ENCODE measurements at regions not wholly inside any gene's neighbourhood (a gene's known extent, or its start where the extent isn't known, plus 50 kb on each side); places are given as distances from the start of the nearest gene placed in this dataset.

DNA sequence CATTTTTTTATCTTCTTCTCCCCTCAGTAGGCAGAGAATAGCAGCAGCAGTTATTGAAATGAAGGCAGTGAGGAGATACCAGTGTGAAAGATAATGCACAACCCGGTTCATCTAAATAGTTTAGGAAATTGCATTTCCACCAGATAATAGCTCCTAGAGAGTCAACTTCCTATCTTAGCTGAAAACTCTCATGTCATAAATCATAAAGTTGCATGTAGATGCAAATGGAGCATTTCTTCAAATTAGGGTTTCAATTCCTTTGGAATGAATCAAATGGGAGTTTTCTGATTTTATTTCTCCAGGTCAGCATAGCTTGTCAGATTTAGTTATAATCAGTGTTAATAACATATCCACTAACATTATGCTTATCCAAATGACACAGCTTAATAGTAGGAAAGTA lies 335.3 kb downstream of the CNTNAP4 start:
- Mint-ChIP-seq H3K4me3 (no peak overlapping the region), H3K36me3 (no peaks in the 10 kb centered on the region), H3K4me1 (no peaks in the 10 kb centered on the region), H3K27me3 (no peaks in the 10 kb centered on the region), H3K27ac (no peak overlapping the region), H3K9me3 (ENCODE audit: low read depth) (peaks cover 5% of the 10 kb centered on the region)
- DNase-seq (no peak), ATAC-seq (no peak)
- CTCF ChIA-PET = no interaction called here

GRCh38 chr16:76614269-76614668 lies 337.1 kb downstream of the CNTNAP4 start:
- DNase-seq (no peak), ATAC-seq (no peak)
- H3K9me3 Mint-ChIP-seq (ENCODE audit: low read depth) = peaks cover 10% of the 10 kb centered on the region
- H3K4me1 Mint-ChIP-seq = no peaks in the 10 kb centered on the region
- CTCF ChIA-PET = no interaction called here
- no peaks in the 10 kb centered on the region for H3K36me3 Mint-ChIP-seq
- H3K27ac Mint-ChIP-seq = no peak overlapping the region
- no peak overlapping the region for H3K4me3 Mint-ChIP-seq
- no peaks in the 10 kb centered on the region for H3K27me3 Mint-ChIP-seq

GRCh38 chr16:76622876-76623275 lies 345.7 kb downstream of the CNTNAP4 start:
- CTCF ChIA-PET = no interaction called here
- Mint-ChIP-seq H3K27ac (no peak overlapping the region), H3K36me3 (no peaks in the 10 kb centered on the region), H3K27me3 (no peaks in the 10 kb centered on the region), H3K4me3 (no peak overlapping the region), H3K9me3 (ENCODE audit: low read depth) (peaks cover 7% of the 10 kb centered on the region), H3K4me1 (no peaks in the 10 kb centered on the region)
- ATAC-seq = no peak
- no peak for DNase-seq

- Mint-ChIP-seq H3K4me1 (no peaks in the 10 kb centered on the region), H3K27ac (no peak overlapping the region), H3K9me3 (ENCODE audit: low read depth) (peaks cover 15% of the 10 kb centered on the region), H3K4me3 (no peak overlapping the region), H3K36me3 (no peaks in the 10 kb centered on the region), H3K27me3 (no peaks in the 10 kb centered on the region)
- CTCF ChIA-PET = no interaction called here
- ATAC-seq (no peak), DNase-seq (no peak)
Measured at GRCh38 chr16:76634847-76635697, 357.9 kb downstream of the CNTNAP4 start.

DNA sequence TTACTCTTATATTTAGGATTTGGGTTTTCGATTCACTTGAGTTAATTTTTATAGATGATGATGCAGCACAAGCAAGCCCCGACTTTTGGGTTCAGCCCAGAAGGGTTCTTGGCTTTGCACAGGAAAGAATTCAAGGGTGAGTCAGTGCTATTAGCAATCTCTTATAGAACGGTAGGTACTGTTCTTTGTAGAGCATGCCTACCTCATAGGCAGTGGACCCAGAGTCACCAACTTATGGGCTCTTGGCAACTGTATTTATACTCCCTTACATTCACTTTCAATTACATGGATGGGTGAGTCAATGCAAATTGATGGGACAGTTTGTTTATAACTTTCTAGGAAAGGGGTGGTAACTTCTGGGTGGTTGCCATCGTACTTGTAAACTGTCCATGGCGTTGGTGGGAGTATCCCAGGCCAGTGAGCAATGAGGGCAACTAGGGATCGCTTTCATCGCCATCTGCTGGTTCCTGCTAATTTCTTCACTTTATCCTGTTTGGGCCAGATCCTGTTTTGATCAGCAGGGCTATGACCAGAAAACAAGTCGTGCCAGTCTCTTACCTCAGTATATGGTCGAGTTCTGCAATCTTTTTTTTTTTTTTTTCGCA lies 362.6 kb downstream of the CNTNAP4 start:
- Mint-ChIP-seq H3K27me3 (no peaks in the 10 kb centered on the region), H3K9me3 (ENCODE audit: low read depth) (peaks cover 12% of the 10 kb centered on the region), H3K36me3 (no peaks in the 10 kb centered on the region), H3K4me3 (no peak overlapping the region), H3K27ac (no peak overlapping the region), H3K4me1 (no peaks in the 10 kb centered on the region)
- DNase-seq = no peak
- ATAC-seq = no peak
- CTCF ChIA-PET = no interaction called here

DNA sequence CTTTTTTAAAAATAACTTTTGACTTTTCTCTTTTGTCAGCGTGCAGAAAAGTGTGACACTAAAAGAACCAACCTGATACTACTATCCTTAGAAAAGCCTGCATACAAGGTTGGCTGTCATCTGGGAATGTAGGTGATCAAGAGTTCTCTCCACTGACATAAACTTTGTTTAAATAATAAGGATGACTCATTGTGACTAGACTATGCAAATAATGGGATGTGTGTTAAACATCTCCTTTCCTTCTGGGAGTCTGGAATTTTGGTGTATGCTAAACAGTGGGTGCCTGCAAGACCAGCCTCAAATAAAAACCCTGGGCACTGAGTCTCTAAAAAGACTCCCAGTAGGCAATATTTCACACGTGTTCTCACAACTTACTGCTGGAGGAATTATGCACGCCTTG lies 373.4 kb downstream of the CNTNAP4 start:
- Mint-ChIP-seq H3K4me1 (no peaks in the 10 kb centered on the region), H3K27me3 (no peaks in the 10 kb centered on the region), H3K4me3 (no peak overlapping the region), H3K36me3 (no peaks in the 10 kb centered on the region), H3K9me3 (ENCODE audit: low read depth) (peaks cover 6% of the 10 kb centered on the region), H3K27ac (no peak overlapping the region)
- CTCF ChIA-PET = no interaction called here
- no peak for ATAC-seq
- no peak for DNase-seq

GRCh38 chr16:76653390-76654026 lies 376.3 kb downstream of the CNTNAP4 start:
- DNase-seq (no peak), ATAC-seq (no peak)
- no peaks in the 10 kb centered on the region for H3K36me3 Mint-ChIP-seq
- CTCF ChIA-PET = no interaction called here
- H3K4me3 Mint-ChIP-seq = no peak overlapping the region
- H3K27ac Mint-ChIP-seq = no peak overlapping the region
- H3K4me1 Mint-ChIP-seq = no peaks in the 10 kb centered on the region
- peaks cover 2% of the 10 kb centered on the region for H3K9me3 Mint-ChIP-seq (ENCODE audit: low read depth)
- no peaks in the 10 kb centered on the region for H3K27me3 Mint-ChIP-seq

DNA sequence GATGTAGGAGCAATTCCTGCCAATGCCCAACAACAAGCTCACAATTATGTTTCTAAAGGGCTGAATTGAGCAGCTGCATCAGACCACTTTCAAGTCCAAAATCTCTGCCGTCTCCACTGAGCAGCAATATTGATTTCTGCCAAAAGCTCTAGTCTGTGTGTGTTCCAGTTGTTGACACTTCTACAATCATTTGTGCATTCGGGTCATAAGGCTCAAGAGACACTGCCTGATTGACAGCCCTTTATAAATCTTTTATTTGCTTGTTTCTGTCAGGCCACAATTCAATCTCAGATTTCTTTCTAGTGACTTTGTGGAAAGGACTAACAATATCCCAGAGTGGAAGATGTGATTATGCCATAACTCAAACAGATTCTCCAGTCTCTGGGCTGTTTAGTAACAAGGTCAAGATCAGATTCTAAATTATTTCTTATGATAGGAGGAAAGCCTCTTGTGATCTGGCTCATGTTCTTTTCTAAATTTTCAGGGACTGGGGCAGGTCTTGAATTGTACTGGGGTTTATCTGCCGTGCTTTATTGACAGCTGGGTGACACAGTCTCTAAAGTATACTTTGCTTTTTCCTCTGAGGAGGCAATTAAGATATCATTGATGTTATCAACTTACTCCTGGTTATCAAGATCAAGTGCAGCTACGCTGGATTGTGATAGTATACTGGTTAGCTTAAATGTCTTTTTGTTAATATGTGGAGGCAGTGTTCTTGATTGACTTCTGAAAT lies 377.1 kb downstream of the CNTNAP4 start:
- no peak overlapping the region for H3K27ac Mint-ChIP-seq
- DNase-seq (no peak), ATAC-seq (no peak)
- no peak overlapping the region for H3K4me3 Mint-ChIP-seq
- no peaks in the 10 kb centered on the region for H3K27me3 Mint-ChIP-seq
- H3K9me3 Mint-ChIP-seq (ENCODE audit: low read depth) = peaks cover 2% of the 10 kb centered on the region
- H3K4me1 Mint-ChIP-seq = no peaks in the 10 kb centered on the region
- no peaks in the 10 kb centered on the region for H3K36me3 Mint-ChIP-seq
- CTCF ChIA-PET = no interaction called here

DNA sequence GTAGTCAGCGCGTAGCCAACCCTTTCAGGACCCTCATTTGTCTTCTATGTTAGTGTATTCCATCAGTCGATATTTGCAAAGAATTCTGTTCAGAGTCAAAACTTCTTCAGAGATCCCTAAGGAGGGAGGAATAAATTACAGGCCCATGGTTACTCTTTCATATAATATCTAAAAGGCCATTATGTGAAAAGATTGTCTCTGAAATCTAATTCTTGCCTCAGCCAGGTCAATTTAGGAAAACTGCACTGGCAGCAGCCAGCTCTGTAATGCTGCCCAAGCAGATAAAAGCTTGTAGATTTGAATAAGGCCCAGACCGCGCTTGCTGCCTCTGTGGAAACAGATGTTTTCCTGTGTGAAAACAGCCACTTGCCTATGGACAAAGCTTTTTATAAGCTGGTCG lies 379.8 kb downstream of the CNTNAP4 start:
- ATAC-seq (no peak), DNase-seq (no peak)
- Mint-ChIP-seq H3K9me3 (ENCODE audit: low read depth) (no peaks in the 10 kb centered on the region), H3K36me3 (no peaks in the 10 kb centered on the region), H3K27ac (no peak overlapping the region), H3K27me3 (no peaks in the 10 kb centered on the region), H3K4me3 (no peak overlapping the region), H3K4me1 (no peaks in the 10 kb centered on the region)
- CTCF ChIA-PET = no interaction called here

DNA sequence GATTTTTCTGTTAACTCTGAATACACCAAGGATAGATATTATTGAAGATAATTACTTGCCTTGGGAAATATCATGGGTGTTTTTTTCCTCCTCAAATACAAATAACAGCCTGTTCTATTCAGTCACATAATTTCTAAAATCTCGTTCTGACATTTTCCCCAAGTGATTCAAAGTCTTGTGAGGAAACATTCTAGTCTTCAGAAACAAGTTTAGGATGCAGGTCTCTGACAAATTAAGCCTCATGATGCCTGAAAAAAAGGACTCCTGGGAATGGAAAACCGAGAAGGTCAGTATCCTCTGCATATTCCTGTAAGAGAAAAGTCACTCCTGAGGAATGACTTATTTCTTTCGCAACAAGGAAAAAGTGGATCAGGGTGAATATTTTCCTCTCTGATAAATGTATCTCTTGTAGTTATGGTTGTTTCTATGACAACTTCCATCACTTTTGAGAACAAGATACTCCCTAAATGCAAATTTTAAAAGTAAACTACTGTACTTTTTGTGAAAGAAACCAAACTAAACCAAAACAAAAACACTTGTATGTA lies 384.6 kb downstream of the CNTNAP4 start:
- DNase-seq (no peak), ATAC-seq (no peak)
- H3K9me3 Mint-ChIP-seq (ENCODE audit: low read depth) = no peaks in the 10 kb centered on the region
- H3K4me3 Mint-ChIP-seq = no peak overlapping the region
- no peaks in the 10 kb centered on the region for H3K4me1 Mint-ChIP-seq
- CTCF ChIA-PET = no interaction called here
- H3K27me3 Mint-ChIP-seq = no peaks in the 10 kb centered on the region
- H3K27ac Mint-ChIP-seq = no peak overlapping the region
- no peaks in the 10 kb centered on the region for H3K36me3 Mint-ChIP-seq

- CTCF ChIA-PET = no interaction called here
- ATAC-seq (no peak), DNase-seq (no peak)
- Mint-ChIP-seq H3K27me3 (no peaks in the 10 kb centered on the region), H3K27ac (no peak overlapping the region), H3K36me3 (no peaks in the 10 kb centered on the region), H3K4me3 (no peak overlapping the region), H3K4me1 (no peaks in the 10 kb centered on the region), H3K9me3 (ENCODE audit: low read depth) (no peaks in the 10 kb centered on the region)
Measured at GRCh38 chr16:76665571-76666275, 388.5 kb downstream of the CNTNAP4 start.

- H3K27ac Mint-ChIP-seq = no peak overlapping the region
- CTCF ChIA-PET = no interaction called here
- no peak for ATAC-seq
Measured at GRCh38 chr16:76668207-76668725, 391.1 kb downstream of the CNTNAP4 start.

DNA sequence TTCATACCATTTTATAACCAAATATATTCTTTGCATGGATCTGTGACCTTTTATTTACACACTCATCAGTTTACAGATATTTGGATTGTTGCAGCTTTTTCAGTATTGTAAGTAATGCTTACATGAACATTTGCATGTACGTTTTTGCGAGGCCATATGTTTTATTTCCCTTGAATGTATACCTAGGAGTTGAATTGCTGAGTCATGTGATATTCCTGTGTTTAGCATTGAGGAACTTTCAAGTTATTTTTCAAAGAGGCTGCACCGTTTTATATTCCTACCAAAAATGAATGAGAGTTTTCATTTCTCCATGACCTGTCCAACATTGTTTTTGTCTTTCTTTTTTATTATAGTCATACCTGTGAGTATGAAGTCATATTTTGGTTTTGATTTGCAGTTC lies 392.1 kb downstream of the CNTNAP4 start:
- Mint-ChIP-seq H3K9me3 (ENCODE audit: low read depth) (no peaks in the 10 kb centered on the region), H3K27ac (no peak overlapping the region), H3K27me3 (no peaks in the 10 kb centered on the region), H3K4me1 (no peaks in the 10 kb centered on the region), H3K4me3 (no peak overlapping the region), H3K36me3 (no peaks in the 10 kb centered on the region)
- CTCF ChIA-PET = no interaction called here
- ATAC-seq (no peak), DNase-seq (no peak)

More at GRCh38 chr16:76668207-76668725, 391.1 kb downstream of the CNTNAP4 start:
- H3K4me3 Mint-ChIP-seq = no peak overlapping the region
- no peaks in the 10 kb centered on the region for H3K27me3 Mint-ChIP-seq
- DNase-seq = no peak
- no peaks in the 10 kb centered on the region for H3K4me1 Mint-ChIP-seq
- no peaks in the 10 kb centered on the region for H3K36me3 Mint-ChIP-seq
- no peaks in the 10 kb centered on the region for H3K9me3 Mint-ChIP-seq (ENCODE audit: low read depth)
